Fibroblast of peridontal ligament (primary cell): ENCODE measurements at regions not wholly inside any gene's neighbourhood (a gene's known extent, or its start where the extent isn't known, plus 50 kb on each side); places are given as distances from the start of the nearest gene placed in this dataset.
"Not testable (repeated sequence)": the region's sequence is repeated elsewhere in the genome, so short reads cannot be mapped to it uniquely, and the experiment has no call there.

Experiments
- DNase-seq: peaks from one replicate; pipeline ENCODE4 v3.0.0-alpha.2; 2010; ENCODE audit errors: extremely low read depth

DNA sequence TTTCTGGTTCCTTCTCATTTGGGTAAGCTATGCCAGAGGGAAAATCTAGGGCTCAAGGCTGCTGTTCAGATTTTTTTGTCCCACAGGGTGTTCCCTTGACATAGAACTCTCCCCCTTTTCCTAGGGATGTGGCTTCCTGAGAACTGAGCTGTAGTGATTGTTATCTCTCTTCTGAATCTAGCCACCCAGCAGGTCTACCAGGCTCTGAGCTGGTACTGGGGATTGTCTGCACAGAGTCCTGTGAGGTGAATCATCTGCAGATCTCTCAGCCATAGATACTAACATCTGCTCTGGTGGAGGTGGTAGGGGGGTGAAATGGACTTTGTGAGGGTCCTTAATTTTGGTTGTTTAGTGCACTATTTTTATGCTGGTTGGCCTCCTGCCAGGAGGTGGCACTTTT is 167.3 kb upstream of the PGR start:
- DNase-seq = no peak

DNA sequence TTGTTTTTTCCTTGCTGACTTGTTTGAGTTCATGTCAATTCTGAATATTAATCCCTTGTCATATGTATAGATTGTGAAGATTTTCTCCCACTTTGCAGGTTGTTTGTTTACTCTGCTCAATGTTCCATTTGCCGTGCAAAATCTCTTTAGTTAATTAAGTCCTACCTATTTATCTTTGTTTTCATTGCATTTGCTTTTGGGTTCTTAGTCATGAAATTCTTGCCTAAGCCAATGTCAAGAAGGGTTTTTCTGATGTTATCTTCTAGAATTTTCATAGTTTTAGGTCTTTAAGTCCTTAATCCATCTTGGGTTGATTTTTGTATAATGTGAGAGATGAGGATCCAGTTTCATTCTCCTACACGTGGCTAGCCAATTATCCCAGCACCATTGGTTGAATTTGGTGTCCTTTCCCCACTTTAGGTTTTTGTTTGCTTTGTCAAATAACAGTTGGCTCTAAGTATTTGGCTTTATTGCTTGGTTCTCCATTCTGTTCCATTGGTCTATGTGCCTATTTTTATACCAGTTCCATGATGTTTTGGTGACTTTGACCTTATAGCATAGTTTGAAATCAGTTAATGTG is 163.1 kb upstream of the PGR start:
- no peak for DNase-seq

DNA sequence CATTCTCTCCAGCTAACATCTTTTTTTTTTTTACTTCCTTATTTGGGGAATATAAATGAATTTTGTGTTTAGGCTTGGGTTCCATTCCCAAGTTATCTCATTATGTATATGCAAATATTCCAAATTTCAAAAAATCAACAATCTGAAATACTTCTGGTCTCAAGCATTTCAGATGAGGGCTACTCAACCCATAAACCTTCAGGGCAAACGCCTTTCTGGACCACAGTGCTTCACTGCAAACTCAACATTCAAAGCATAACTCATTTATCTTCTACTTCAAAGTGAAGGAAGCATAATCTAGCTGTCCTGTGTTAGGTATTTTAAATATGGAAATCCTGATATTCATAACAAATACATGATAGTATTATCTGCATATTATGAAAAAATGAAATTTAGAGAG is 161.7 kb upstream of the PGR start:
- no peak for DNase-seq

DNA sequence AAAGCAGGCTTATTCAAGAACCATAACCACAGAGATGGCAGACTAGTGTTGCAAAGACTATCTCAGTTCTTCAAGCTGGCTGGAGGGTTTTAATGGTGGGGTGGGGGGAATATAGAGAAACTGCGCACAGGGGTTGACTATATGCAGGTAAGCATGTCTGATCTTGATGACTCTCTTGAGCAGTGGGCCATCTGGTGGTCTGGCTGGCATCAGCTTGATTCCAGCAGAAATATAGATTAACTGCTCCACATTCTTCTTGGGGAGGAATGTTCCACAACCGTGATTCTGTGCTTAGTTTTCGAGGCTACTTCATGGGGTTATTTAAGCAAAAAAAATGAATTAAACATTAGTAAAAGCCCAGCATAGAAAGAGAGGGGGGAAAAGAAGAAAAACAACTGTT is 158.8 kb upstream of the PGR start:
- no peak for DNase-seq

DNA sequence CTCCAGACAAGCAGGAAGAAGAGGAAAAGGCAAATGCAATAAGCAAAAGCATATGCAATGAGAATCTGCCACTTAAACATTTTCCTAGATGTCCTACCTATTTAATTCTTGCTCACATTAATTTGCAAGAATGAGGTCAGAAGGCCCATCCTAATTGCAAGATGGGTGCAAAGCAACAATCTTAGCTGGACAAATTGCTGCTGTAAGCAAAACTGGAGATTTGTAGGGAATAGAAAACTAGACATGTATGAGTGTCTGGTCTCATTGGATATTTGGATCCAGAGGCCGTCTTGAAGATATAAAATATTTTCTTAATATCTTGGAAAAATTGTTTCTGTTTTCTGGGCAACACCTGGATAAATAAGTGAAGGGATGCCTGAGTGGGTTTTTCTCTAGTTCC is 150.1 kb upstream of the PGR start:
- no peak for DNase-seq

DNA sequence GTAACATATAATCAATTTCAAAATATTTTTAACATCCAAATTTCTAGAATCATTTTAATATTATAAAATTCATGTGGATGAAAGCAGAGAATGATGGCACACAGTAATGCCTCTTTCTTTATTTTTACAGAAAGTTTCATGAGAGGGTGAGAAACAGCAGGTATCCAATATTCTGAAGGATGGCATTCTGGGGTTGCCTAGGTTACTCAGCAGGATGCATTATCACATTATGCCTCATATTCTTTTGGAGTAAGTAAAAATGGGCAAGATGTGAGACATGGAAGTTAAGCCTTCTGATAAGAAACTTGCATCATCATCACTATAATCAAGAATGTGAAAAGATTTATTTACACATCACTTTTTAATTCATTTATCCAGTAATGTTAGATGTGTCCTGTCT is 148.7 kb upstream of the PGR start:
- no peak for DNase-seq

DNA sequence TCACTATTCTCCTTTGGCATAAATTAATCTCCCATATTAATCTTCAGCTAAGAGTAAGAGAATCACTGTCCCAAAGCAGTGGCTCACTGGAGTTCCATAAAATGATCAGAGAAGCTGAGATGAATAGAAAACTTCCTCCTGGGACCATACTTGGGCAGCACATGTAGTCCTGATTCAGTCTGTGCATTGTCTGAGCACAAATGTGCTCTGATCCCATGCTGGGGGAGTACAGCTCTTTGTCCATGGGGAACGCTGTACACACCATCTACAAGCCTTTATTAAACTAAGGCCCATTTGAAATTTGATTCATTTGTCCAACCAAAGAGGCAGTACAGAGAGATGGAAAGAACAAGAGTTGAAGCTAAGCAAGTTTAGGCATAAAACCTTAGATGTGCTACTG is 147.4 kb upstream of the PGR start:
- DNase-seq = no peak

DNA sequence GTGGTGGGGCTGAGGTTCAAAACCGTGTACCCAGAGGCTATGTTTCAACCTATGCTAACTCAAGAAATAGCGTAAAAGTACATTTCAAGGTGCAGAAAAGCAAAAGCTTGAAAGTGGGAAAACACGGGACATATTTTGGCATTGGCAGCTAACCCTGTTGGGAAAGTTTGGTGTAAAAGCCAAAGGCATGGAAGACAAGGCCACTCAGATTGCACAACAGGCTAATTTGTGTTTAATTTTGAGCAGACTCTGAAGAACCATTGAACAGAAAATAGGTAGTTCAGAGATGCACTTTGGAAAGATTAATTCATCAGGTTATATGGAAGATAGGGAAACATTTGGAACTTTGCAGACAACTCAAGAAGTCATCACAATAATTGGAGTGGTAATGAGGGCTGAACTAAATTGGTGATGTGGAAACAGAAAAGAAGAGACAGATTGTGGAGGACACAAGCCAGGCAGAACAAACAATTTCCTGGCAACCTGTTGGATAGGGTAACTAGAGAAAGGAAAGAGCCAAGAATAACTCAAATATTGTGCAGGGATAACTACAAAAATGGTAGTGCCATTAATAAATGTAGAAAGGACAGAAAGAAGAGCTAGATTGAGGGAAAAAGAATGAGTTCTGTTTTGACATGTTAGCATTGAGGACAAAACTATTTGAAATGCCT is 140.5 kb upstream of the PGR start:
- no peak for DNase-seq

DNA sequence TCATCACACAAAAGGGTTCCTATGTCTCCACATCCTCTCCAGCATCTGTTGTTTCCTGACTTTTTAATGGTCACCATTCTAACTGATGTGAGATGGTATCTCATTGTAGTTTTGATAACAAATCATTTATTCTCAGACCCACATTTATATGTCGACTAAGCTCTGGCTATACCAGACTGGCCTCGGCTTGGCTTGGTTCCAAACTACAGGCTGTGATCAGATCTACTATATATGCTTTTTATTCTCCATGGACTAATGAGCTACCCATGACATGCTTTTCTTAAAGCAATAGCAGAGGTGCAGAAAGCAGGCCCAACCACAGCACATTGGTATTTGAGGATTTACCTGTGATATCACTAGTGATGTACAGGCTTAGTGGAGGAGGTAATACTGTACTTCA is 139.8 kb upstream of the PGR start:
- DNase-seq = no peak

DNA sequence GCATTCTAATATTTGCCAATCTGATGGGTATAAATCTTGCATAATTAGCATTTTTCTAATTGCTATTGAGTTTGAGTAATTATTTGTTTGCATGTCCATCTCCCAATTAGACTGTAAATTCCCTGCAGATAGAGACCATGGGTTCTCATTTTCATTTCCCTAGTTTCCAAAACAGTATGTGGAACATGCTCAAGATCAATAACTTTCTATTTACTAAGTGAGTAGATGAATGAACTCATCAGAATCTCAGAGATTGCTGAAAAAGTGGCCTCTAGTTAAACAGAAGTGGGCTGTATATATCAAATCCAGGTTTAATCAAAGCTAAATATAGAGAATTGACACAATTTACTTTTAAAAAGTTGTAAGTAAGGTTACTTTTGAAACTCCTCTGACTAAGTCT is 138.0 kb upstream of the PGR start:
- DNase-seq = no peak

DNA sequence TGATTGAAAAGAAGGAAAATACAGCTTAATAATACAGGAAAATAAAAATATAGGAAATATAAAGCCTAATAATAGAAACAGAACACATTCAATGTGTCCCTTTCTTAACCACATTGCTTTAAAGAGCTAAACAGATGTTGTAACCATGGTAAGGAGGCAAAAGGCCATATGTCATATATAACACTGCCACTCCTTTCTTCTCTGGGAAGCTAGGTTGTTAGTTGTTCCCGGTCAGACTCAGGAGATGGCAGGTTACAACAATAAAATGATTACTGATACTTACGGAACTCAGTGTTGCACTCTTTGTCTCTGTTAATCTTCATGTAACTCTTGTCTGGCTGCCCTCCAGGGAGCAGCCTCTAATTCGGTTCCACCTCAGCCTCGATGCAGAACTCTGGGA is 134.7 kb upstream of the PGR start:
- DNase-seq = no peak

DNA sequence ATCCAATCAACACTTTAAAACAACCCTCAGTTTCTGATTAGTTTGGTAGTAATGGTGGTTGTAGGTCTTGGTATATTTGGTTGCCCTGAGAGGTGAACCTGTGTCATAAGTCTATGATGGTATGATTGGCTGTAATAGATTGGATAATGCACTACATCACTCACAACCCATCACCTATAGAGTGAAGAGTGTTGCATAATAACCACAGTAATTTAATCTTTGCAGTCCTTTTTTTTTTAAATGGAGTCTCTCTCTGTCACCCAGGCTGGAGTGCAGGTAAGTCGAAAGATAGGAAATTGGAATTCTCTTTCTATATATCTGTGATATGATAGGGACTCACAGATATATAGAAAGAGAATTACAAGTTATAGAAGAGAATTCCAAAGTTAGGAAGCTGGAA is 133.4 kb upstream of the PGR start:
- DNase-seq = no peak

DNA sequence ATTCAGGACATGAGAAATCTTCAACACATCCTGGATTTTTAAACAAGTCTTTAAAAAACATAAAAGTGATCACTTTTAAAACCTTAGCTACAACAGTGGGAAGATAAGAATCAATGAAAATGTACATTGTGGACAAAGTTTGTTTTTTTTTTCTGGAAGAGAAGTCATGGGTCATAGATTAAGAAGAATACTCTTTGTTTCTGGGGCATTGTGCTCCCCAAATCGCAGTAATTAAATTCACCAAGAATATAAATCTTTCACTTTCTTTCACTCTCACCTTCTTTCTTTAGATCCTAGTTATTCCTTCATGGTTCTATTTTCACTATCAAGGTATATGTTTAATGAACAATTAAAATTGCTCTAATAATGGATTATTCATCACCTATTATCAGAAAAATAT is 132.6 kb upstream of the PGR start:
- DNase-seq = no peak

DNA sequence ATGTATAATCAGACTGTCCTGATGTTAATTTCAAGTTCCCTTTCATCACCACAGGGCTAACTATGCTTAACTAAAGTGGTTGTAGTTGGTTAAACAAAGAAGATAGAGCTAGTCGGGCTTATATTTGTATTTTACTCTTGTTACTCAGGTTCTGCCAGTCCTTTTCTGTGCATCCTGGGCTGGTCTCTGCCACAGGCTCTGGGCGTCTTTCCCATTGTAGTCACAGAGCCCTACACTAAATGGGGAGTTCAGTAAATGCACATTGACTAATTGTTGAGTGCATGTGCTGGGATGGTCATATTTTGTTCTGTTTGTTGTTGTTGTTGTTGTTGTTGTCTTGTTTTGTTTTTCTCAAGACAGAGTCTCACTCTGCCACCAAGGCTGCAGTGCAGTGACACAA is 125.4 kb upstream of the PGR start:
- no peak for DNase-seq

DNA sequence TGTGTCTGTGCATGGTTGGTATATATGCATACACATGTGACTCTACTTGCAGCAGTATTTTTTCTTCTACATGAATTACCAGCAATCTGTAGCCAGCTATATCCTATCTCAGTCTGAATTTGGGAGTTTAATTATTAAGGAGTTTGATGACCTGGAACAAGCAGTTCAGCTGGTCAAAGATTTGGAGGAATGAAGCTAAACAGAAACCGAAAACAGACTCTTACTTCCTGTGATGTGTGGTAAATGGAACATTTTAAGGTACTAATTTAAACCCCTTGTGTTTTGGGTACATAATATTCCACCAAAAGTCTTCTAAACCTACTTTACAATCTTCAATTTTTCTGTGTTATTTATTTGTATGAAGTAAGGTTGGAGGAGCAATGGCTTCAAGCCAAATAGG is 124.4 kb upstream of the PGR start:
- DNase-seq = no peak

DNA sequence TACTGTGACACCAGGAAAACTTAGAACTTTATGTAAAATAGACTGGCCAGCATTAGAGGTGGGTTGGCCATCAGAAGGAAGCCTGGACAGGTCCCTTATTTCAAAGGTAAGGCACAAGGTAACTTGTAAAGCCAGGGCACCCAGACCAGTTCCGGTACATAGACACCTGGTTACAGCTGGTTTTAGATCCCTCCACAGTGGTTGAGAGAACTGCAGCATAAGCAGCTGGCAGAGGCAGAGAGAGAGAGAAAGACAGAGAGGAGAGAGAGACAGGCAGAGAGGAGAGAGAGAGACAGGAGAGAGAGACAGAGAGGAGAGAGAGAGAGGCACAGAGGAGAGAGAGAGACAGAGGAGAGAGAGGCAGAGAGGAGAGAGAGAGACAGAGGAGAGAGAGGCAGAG is 116.0 kb upstream of the PGR start:
- not testable (repeated sequence) for DNase-seq

DNA sequence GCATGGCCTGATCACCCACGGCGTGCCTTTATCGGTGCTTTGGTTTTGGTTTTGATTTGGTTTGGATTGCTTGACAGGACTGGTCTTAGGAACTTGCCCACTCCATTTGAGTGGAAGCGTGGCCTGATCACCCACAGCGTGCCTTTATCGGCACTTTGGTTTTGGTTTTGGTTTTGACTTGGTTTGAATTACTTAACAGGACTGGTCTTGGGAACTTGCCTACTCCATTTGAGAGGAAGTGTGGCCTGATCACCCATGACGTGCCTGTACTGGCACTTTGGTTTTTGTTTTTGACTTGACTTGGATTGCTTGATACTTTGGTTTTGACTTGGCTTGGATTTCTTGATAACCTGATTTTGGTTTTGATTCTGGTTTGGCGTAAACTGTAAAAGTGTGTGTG is 115.5 kb upstream of the PGR start:
- DNase-seq = not testable (repeated sequence)

DNA sequence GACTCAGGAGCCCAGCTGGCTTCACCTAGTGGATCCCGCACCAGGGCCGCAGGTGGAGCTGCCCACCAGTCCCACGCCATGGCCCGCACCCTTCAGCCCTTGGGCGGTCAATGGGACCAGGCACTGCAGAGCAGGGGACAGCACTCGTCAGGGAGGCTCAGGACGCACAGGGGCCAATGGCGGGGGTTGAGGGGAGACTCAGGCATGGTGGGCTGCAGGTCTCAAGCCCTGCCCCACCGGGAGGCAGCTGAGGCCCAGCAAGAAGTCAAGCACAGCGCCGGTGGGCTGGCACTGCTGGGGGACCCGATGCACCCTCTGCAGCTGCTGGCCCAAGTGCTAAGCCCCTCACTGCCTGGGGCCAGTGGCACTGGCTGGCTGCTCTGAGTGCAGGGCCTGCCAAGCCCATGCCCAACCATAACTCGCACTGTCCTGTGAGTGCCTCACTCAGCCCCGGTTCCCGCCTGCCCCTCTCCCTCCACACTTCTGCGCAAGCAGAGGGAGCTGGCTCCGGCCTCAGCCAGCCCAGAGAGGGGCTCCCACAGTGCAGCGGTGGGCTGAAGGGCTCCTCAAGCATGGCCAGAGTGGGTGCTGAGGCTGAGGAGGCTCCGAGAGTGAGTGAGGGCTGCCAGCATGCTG is 111.7 kb upstream of the PGR start:
- no peak for DNase-seq

DNA sequence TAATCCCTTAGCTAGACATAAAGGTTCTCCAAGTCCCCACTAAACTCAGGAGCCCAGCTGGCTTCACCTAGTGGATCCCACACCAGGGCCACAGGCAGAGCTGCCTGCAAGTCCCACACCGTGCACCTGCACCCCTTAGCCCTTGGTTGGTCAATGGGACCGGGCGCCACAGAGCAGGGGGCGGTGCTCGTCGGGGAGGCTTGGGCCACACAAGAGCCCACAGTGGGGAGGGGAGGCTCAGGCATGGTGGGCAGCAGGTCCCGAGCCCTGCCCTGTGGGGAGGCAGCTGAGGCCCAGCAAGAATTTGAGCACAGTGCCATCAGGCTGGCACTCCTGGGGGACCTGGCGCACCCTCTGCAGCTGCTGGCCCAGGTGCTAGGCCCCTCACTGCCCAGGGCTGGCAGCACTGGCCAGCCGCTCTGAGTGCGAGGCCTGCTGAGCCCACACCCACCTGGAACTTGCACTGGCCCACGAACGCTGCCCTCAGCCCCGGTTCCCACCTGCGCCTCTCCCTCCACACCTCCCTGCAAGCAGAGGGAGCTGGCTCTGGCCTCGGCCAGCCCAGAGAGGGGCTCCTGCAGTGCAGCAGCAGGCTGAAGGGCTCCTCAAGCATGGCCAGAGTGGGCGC is 101.7 kb upstream of the PGR start:
- DNase-seq = not testable (repeated sequence)

DNA sequence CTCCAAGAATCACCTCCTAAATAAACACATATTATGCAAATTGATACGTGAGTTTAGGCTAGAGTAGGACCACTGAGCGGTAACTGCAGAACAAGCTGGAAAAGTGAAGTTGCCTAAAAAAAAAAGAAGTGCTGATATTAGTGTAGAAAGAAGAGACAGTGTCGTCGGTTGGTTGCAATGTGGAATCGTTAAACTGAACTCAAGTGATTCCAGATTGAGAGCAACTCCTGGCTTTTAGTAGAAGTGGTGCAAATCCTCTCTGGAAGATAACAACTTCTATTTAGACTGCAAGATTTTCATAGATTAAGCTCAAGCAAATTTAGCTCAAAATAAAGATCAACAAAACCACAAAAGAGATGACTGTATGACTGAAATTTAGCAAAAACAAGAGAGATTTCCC is 97.0 kb upstream of the PGR start:
- no peak for DNase-seq

DNA sequence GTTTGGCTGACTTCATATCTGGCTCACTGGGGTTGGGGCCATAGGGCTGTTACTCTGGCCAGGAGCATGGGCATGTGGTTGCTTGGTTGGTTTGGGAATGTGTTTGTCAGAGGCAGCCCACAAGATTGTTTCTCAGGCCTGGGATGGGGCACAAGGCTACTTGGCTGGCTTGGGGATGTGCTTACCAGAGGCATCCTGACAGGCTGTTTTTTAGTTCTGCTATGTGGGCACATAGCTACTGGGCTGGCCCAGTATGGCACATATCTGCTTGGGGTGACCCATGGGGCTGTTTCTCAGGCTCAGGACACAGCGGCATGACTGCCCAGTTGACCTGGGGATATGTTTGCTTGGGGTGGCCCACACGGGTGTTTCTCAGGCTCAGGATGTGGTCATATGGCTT is 94.6 kb upstream of the PGR start:
- no peak for DNase-seq

DNA sequence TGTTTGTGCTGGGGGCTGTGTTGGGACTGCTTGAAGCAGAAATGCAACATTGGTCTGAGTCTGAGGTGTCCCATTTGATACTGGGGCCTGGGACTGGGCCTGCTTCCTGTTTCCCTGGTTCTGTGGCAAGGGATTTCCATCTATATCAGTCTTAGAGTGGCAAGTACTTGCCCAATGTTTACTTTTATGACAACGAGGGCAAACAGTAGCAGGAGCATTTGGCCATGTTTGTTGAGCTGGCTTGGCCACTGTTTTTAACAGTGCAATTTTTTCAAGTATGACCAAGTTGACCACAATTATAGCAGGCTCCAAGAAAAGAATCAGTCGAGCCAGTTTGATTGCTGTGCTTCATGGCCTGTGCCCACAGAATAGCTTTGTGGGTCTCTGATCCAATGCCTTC is 88.5 kb upstream of the PGR start:
- not testable (repeated sequence) for DNase-seq

DNA sequence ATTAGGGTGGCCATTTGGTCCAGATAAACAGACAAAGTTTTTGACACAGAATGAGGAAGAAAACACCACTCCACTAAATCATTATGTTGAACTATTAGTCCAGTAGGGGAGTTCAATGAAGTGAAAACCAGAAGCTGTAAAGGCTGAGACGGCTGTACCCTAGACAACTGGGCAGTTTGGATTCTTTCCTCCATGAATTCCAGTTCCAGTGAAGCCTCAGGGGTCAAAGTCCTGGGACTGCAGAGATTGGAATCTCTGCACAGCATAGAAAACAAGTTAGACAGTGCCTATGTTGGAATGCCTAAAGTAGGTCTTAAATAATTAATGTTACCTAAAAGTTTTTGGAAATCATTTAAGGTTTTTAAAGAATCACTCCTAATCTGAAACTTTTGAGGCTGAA is 86.5 kb upstream of the PGR start:
- DNase-seq = not testable (repeated sequence)
